ENCODE measurements at regions not wholly inside any gene's neighbourhood (a gene's known extent, or its start where the extent isn't known, plus 50 kb on each side); places are given as distances from the start of the nearest gene placed in this dataset.

DNA sequence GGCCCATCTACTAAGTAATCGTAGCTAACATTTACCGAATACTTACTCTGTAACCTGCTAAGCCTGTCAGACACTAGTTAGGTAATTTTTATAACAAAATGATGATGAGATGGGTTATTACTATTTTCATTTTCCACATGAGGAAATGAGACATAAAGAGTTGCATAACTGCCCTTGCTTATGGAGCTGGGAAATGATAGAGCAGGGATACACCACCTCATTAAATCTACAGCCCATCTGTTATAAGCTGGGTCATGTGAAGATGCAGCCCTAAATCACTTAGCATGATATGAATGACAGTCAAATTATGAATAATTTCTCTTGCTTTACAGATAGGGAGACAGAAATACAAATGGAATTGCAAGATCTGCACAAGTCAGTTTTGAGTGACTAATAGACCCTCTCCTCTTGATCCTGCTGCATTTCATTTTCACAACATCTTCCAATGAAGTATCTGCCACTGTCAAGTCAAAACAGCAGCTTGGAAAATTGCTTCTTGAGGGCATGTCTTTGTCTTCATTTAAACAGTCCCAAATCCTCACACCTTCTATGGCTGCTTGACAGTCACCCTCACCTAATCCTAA lies 364.7 kb downstream of the PRELID2 start:
- H3K27me3 Mint-ChIP-seq = no peaks in the 10 kb centered on the region
- no peak overlapping the region for H3K4me3 Mint-ChIP-seq
- no peaks in the 10 kb centered on the region for H3K36me3 ChIP-seq (ENCODE audit: control insufficient read depth, insufficient read depth, low read length)
- no peaks in the 10 kb centered on the region for H3K36me3 Mint-ChIP-seq
- DNase-seq = no peak
- H3K27me3 ChIP-seq (ENCODE audit: control insufficient read depth, insufficient read depth, low read length) = no peaks in the 10 kb centered on the region
- no peak overlapping the region for H3K27ac ChIP-seq (ENCODE audit: insufficient read depth, low read length, poor library complexity, severe bottlenecking)
- no peaks in the 10 kb centered on the region for H3K9me3 ChIP-seq (ENCODE audit: control insufficient read depth in 2 of 2, low read length in 2 of 2)
- H3K4me1 Mint-ChIP-seq = no peaks in the 10 kb centered on the region
- H3K27ac Mint-ChIP-seq = no peak overlapping the region
- H3K9me3 Mint-ChIP-seq = peaks cover 0 to 17% (median 3%) of the 10 kb centered on the region in 7 donors
- no peaks in the 10 kb centered on the region for H3K4me1 ChIP-seq (ENCODE audit: control insufficient read depth, insufficient read depth, low read length, poor library complexity, severe bottlenecking)
- H3K4me3 ChIP-seq (ENCODE audit: low read depth, low read length) = no peak overlapping the region
- no peak for ATAC-seq (ENCODE audit: low read depth in 2 of 2)

GRCh38 chr5:145467446-145467845 lies 367.7 kb downstream of the PRELID2 start:
- no peak overlapping the region for H3K27ac Mint-ChIP-seq
- DNase-seq = no peak
- no peaks in the 10 kb centered on the region for H3K36me3 Mint-ChIP-seq

GRCh38 chr5:145466533-145466932 lies 368.6 kb downstream of the PRELID2 start:
- Histone ChIP-seq H3K4me3 (ENCODE audit: low read depth, low read length) (no peak overlapping the region), H3K36me3 (ENCODE audit: control insufficient read depth, insufficient read depth, low read length) (no peaks in the 10 kb centered on the region), H3K27me3 (ENCODE audit: control insufficient read depth, insufficient read depth, low read length) (no peaks in the 10 kb centered on the region), H3K27ac (ENCODE audit: insufficient read depth, low read length, poor library complexity, severe bottlenecking) (no peak overlapping the region), H3K4me1 (ENCODE audit: control insufficient read depth, insufficient read depth, low read length, poor library complexity, severe bottlenecking) (no peaks in the 10 kb centered on the region), H3K9me3 (ENCODE audit: control insufficient read depth in 2 of 2, low read length in 2 of 2) (no peaks in the 10 kb centered on the region)
- DNase-seq (no peak), ATAC-seq (ENCODE audit: low read depth in 2 of 2) (no peak)
- Mint-ChIP-seq H3K27ac (no peak overlapping the region), H3K27me3 (no peaks in the 10 kb centered on the region), H3K36me3 (no peaks in the 10 kb centered on the region), H3K9me3 (peaks cover 0 to 18% (median 5%) of the 10 kb centered on the region in 7 donors), H3K4me1 (no peaks in the 10 kb centered on the region), H3K4me3 (no peak overlapping the region)

More at GRCh38 chr5:145467446-145467845, 367.7 kb downstream of the PRELID2 start:
- Histone ChIP-seq H3K4me1 (ENCODE audit: control insufficient read depth, insufficient read depth, low read length, poor library complexity, severe bottlenecking) (no peaks in the 10 kb centered on the region), H3K36me3 (ENCODE audit: control insufficient read depth, insufficient read depth, low read length) (no peaks in the 10 kb centered on the region), H3K27me3 (ENCODE audit: control insufficient read depth, insufficient read depth, low read length) (no peaks in the 10 kb centered on the region), H3K4me3 (ENCODE audit: low read depth, low read length) (no peak overlapping the region), H3K27ac (ENCODE audit: insufficient read depth, low read length, poor library complexity, severe bottlenecking) (no peak overlapping the region), H3K9me3 (ENCODE audit: control insufficient read depth in 2 of 2, low read length in 2 of 2) (no peaks in the 10 kb centered on the region)
- Mint-ChIP-seq H3K27me3 (no peaks in the 10 kb centered on the region), H3K9me3 (peaks cover 0 to 20% (median 4%) of the 10 kb centered on the region in 7 donors), H3K4me3 (no peak overlapping the region), H3K4me1 (no peaks in the 10 kb centered on the region)
- no peak for ATAC-seq (ENCODE audit: low read depth in 2 of 2)

DNA sequence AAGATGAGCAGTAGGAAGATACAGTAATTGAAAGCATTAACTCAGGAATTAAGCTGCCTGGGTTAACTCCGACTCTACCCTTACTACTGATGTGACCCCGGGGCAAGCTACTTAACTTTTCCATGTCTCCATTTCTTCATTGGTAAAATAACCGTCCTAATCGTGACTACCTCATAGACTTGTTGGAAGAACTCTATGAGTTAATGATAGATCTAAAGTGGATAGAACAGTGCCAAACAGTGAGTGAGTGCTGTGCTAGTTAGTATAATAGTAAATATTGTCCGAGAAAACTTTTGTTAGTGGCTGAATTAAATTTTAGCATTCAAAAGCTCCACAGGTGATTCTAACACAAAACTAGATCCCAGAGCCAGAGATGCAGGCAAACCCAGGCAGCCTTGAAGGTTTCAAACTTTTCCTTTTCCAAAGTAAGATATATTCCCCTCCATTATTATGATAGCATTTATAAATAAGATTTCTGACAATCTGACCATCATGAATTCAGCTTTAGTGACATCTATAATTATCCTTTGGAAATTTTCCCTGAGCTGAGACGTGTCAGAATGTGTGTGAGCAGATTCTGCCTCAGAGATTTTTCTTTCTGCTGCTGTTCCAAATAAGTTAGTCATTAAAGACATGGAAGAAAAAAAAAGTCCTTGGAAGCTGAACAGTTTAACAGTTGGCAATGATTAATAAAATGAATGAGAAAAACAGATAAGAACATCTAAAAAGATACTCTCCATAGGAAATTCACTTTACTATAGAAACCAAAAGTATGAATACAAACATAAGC lies 369.5 kb downstream of the PRELID2 start:
- H3K36me3 Mint-ChIP-seq = no peaks in the 10 kb centered on the region
- H3K27ac ChIP-seq (ENCODE audit: insufficient read depth, low read length, poor library complexity, severe bottlenecking) = no peak overlapping the region
- H3K4me1 Mint-ChIP-seq = no peaks in the 10 kb centered on the region
- H3K9me3 Mint-ChIP-seq = peaks cover 0 to 15% (median 5%) of the 10 kb centered on the region in 7 donors
- ATAC-seq (ENCODE audit: low read depth in 2 of 2) (no peak), DNase-seq (no peak)
- no peaks in the 10 kb centered on the region for H3K27me3 Mint-ChIP-seq
- H3K4me1 ChIP-seq (ENCODE audit: control insufficient read depth, insufficient read depth, low read length, poor library complexity, severe bottlenecking) = no peaks in the 10 kb centered on the region
- no peak overlapping the region for H3K4me3 ChIP-seq (ENCODE audit: low read depth, low read length)
- no peak overlapping the region for H3K4me3 Mint-ChIP-seq
- H3K27ac Mint-ChIP-seq = no peak overlapping the region
- H3K36me3 ChIP-seq (ENCODE audit: control insufficient read depth, insufficient read depth, low read length) = no peaks in the 10 kb centered on the region
- no peaks in the 10 kb centered on the region for H3K27me3 ChIP-seq (ENCODE audit: control insufficient read depth, insufficient read depth, low read length)
- H3K9me3 ChIP-seq (ENCODE audit: control insufficient read depth in 2 of 2, low read length in 2 of 2) = no peaks in the 10 kb centered on the region

DNA sequence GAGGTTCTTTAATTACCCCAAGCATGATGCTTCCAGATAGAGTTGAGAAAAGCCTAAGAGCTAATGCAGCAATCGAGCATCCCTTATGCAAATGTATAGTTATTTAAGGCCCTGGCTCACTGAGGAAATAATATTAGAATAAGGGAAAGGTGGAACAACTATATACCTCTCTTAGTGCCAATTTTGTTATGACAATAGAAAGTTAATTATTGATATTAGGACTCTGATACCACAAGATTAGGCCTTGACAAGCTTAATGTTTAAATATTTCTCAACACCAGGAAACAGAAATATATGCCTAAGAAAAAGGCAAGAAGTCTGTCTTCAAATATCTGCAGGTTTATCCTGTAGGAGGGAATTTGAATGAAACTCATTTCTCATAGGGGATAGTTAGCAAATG lies 371.0 kb downstream of the PRELID2 start:
- Mint-ChIP-seq H3K4me1 (no peaks in the 10 kb centered on the region), H3K27ac (no peak overlapping the region), H3K4me3 (no peak overlapping the region), H3K27me3 (no peaks in the 10 kb centered on the region), H3K9me3 (peaks cover 0 to 11% (median 4%) of the 10 kb centered on the region in 7 donors), H3K36me3 (no peaks in the 10 kb centered on the region)
- ATAC-seq (ENCODE audit: low read depth in 2 of 2) (no peak), DNase-seq (no peak)
- H3K27me3 ChIP-seq (ENCODE audit: control insufficient read depth, insufficient read depth, low read length) = no peaks in the 10 kb centered on the region
- no peaks in the 10 kb centered on the region for H3K36me3 ChIP-seq (ENCODE audit: control insufficient read depth, insufficient read depth, low read length)
- H3K9me3 ChIP-seq (ENCODE audit: control insufficient read depth in 2 of 2, low read length in 2 of 2) = no peaks in the 10 kb centered on the region
- no peak overlapping the region for H3K4me3 ChIP-seq (ENCODE audit: low read depth, low read length)
- no peaks in the 10 kb centered on the region for H3K4me1 ChIP-seq (ENCODE audit: control insufficient read depth, insufficient read depth, low read length, poor library complexity, severe bottlenecking)
- no peak overlapping the region for H3K27ac ChIP-seq (ENCODE audit: insufficient read depth, low read length, poor library complexity, severe bottlenecking)

DNA sequence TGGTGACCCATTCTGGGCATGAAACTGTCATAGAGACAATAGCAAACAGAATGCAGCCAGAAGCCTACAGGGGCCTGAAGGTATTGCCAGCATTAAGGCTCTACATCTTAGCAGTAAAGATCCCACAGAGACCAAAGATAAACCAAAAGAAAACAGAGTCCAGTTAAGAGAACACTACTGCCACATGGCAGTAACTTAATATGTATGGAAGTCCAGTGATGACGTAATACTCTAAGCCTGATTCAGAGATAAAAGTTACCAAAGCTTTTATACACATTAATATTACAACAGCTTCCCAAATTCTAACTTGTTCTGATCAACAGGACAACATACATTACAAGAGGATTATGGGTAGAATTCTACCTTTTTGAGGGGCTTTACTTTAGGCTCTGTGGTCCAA lies 371.5 kb downstream of the PRELID2 start:
- Histone ChIP-seq H3K4me3 (ENCODE audit: low read depth, low read length) (no peak overlapping the region), H3K4me1 (ENCODE audit: control insufficient read depth, insufficient read depth, low read length, poor library complexity, severe bottlenecking) (no peaks in the 10 kb centered on the region), H3K9me3 (ENCODE audit: control insufficient read depth in 2 of 2, low read length in 2 of 2) (no peaks in the 10 kb centered on the region), H3K27ac (ENCODE audit: insufficient read depth, low read length, poor library complexity, severe bottlenecking) (no peak overlapping the region), H3K36me3 (ENCODE audit: control insufficient read depth, insufficient read depth, low read length) (no peaks in the 10 kb centered on the region), H3K27me3 (ENCODE audit: control insufficient read depth, insufficient read depth, low read length) (no peaks in the 10 kb centered on the region)
- no peak for DNase-seq
- H3K27me3 Mint-ChIP-seq = no peaks in the 10 kb centered on the region
- no peaks in the 10 kb centered on the region for H3K36me3 Mint-ChIP-seq
- no peaks in the 10 kb centered on the region for H3K4me1 Mint-ChIP-seq
- peaks cover 0 to 9% (median 4%) of the 10 kb centered on the region in 7 donors for H3K9me3 Mint-ChIP-seq
- no peak overlapping the region for H3K27ac Mint-ChIP-seq
- H3K4me3 Mint-ChIP-seq = no peak overlapping the region
- ATAC-seq (ENCODE audit: low read depth in 2 of 2) = no peak

- no peaks in the 10 kb centered on the region for H3K27me3 Mint-ChIP-seq
- Histone ChIP-seq H3K9me3 (ENCODE audit: control insufficient read depth in 2 of 2, low read length in 2 of 2) (no peaks in the 10 kb centered on the region), H3K4me3 (ENCODE audit: low read depth, low read length) (no peak overlapping the region), H3K27ac (ENCODE audit: insufficient read depth, low read length, poor library complexity, severe bottlenecking) (no peak overlapping the region), H3K27me3 (ENCODE audit: control insufficient read depth, insufficient read depth, low read length) (no peaks in the 10 kb centered on the region), H3K36me3 (ENCODE audit: control insufficient read depth, insufficient read depth, low read length) (no peaks in the 10 kb centered on the region), H3K4me1 (ENCODE audit: control insufficient read depth, insufficient read depth, low read length, poor library complexity, severe bottlenecking) (no peaks in the 10 kb centered on the region)
- no peak overlapping the region for H3K27ac Mint-ChIP-seq
- peaks cover 0 to 12% (median 3%) of the 10 kb centered on the region in 7 donors for H3K9me3 Mint-ChIP-seq
- ATAC-seq (ENCODE audit: low read depth in 2 of 2) (no peak), DNase-seq (no peak)
- H3K36me3 Mint-ChIP-seq = no peaks in the 10 kb centered on the region
- H3K4me3 Mint-ChIP-seq = no peak overlapping the region
- no peaks in the 10 kb centered on the region for H3K4me1 Mint-ChIP-seq
These were observed 372.6 kb downstream of the PRELID2 start for GRCh38 chr5:145462525-145462924.
